ENCODE measurements at regions not wholly inside any gene's neighbourhood (a gene's known extent, or its start where the extent isn't known, plus 50 kb on each side); places are given as distances from the start of the nearest gene placed in this dataset.

DNA sequence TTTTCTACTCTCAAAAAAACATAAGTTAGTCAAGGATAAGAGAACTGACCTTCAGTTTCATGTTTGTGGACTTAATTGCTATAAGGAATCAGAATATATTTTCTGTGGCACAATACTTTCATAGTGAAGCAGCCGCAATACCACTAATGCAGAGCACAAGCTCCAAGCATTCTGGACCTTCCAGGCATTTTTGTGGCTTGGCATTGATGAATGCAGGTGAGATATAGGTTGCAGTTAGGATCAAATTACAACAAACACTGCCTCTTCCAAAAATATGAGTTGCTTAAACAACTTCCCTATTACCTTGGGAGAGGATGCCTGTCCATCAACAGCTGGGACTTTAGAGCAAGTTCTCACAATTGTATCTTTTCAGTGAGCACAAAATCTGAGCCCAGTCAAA is 162.8 kb upstream of the RSPO3 start:
- ChIA-PET CTCF (no interaction called here), POLR2A (no interaction called here)
- no peak for TF ChIP-seq ZNF384 (IDR thresholded peaks at IDR 0.05)
- no peak for TF ChIP-seq HDGF (IDR thresholded peaks at IDR 0.05; ENCODE audit: borderline replicate concordance)
- TF ChIP-seq, protein P1, sequence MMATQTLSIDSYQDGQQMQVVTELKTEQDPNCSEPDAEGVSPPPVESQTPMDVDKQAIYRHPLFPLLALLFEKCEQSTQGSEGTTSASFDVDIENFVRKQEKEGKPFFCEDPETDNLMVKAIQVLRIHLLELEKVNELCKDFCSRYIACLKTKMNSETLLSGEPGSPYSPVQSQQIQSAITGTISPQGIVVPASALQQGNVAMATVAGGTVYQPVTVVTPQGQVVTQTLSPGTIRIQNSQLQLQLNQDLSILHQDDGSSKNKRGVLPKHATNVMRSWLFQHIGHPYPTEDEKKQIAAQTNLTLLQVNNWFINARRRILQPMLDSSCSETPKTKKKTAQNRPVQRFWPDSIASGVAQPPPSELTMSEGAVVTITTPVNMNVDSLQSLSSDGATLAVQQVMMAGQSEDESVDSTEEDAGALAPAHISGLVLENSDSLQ (IDR thresholded peaks at IDR 0.05): no peak
- no peak for TF ChIP-seq FOXA1 (IDR thresholded peaks at IDR 0.05)
- TF ChIP-seq FOXM1 (IDR thresholded peaks at IDR 0.05; ENCODE audit: borderline replicate concordance): no peak
- no peak for TF ChIP-seq BHLHE40 (IDR thresholded peaks at IDR 0.05; ENCODE audit: borderline replicate concordance)
- TF ChIP-seq SP1 (IDR thresholded peaks at IDR 0.05): no peak
- TF ChIP-seq TARDBP (IDR thresholded peaks at IDR 0.05): no peak
- no peak for TF ChIP-seq L3MBTL2 (conservative IDR thresholded peaks at IDR 0.05)
- no peak for TF ChIP-seq CTBP1 (IDR thresholded peaks at IDR 0.05; ENCODE audit: borderline replicate concordance)
- TF ChIP-seq SUZ12 (IDR thresholded peaks at IDR 0.05): no peak
- TF ChIP-seq ELF4 (IDR thresholded peaks at IDR 0.05): no peak
- no peak for TF ChIP-seq FOXK2 (IDR thresholded peaks at IDR 0.05)
- TF ChIP-seq ARNT (IDR thresholded peaks at IDR 0.05): no peak
- TF ChIP-seq NFRKB (IDR thresholded peaks at IDR 0.05): no peak
- no peak for TF ChIP-seq LEF1 (IDR thresholded peaks at IDR 0.05; ENCODE audit: borderline replicate concordance)
- no peak for DNase-seq (ENCODE audit: extremely low spot score)

DNA sequence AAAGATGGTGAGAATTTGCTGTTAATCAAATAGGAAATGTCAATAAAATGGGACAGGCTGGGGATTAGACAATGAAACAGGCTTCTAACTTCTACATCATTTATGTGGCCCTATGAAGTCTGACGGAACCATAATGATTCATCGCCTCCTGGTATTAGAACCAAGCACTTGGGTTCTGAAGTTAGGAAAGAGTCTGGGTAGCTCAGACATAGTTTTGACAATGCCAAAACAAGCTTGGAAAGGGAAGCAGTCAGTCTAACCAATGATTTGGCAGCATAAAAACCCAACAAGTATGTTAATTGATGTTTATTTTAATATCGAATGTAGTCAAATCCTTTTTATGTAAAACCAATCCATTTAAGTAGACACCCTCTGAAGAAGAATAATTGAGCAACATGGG is 160.8 kb upstream of the RSPO3 start:
- ChIA-PET CTCF (no interaction called here), POLR2A (no interaction called here)
- no peak for DNase-seq (ENCODE audit: extremely low spot score)
- TF ChIP-seq FOXA1 (IDR thresholded peaks at IDR 0.05) (no peak), SP1 (IDR thresholded peaks at IDR 0.05) (no peak), ZNF384 (IDR thresholded peaks at IDR 0.05) (no peak), ELF4 (IDR thresholded peaks at IDR 0.05) (no peak), NFRKB (IDR thresholded peaks at IDR 0.05) (no peak), SUZ12 (IDR thresholded peaks at IDR 0.05) (no peak), FOXM1 (IDR thresholded peaks at IDR 0.05; ENCODE audit: borderline replicate concordance) (no peak), L3MBTL2 (conservative IDR thresholded peaks at IDR 0.05) (no peak), BHLHE40 (IDR thresholded peaks at IDR 0.05; ENCODE audit: borderline replicate concordance) (no peak), HDGF (IDR thresholded peaks at IDR 0.05; ENCODE audit: borderline replicate concordance) (no peak)
- TF ChIP-seq, protein P1 (IDR thresholded peaks at IDR 0.05): no peak

DNA sequence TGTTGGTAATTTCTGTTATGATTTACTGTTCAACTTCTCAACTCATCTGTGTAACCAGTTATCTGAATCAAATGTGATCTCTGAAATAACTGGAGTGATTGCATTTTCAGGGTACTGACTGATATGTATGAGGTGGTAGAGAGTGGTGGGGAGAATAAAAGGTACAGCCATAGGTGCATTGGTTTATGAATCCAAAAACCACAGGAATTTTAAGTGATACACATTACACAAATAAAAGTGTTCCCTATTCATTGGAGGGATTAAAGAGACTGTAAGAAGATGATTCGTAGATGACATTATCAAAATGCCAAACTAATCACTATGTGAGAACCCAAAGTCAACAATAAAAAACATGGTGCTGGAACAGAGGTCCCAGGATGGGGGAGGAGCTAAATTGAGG is 158.7 kb upstream of the RSPO3 start:
- TF ChIP-seq CTBP1 (IDR thresholded peaks at IDR 0.05; ENCODE audit: borderline replicate concordance): no peak
- no peak for TF ChIP-seq FOXA1 (IDR thresholded peaks at IDR 0.05)
- TF ChIP-seq ZNF384 (IDR thresholded peaks at IDR 0.05): no peak
- TF ChIP-seq TARDBP (IDR thresholded peaks at IDR 0.05): no peak
- TF ChIP-seq SUZ12 (IDR thresholded peaks at IDR 0.05): no peak
- no peak for TF ChIP-seq L3MBTL2 (conservative IDR thresholded peaks at IDR 0.05)
- TF ChIP-seq FOXK2 (IDR thresholded peaks at IDR 0.05): no peak
- no peak for TF ChIP-seq HDGF (IDR thresholded peaks at IDR 0.05; ENCODE audit: borderline replicate concordance)
- TF ChIP-seq, protein P1 (IDR thresholded peaks at IDR 0.05): no peak
- TF ChIP-seq ARNT (IDR thresholded peaks at IDR 0.05): no peak
- TF ChIP-seq LEF1 (IDR thresholded peaks at IDR 0.05; ENCODE audit: borderline replicate concordance): no peak
- ChIA-PET POLR2A (no interaction called here), CTCF (no interaction called here)
- no peak for DNase-seq (ENCODE audit: extremely low spot score)

DNA sequence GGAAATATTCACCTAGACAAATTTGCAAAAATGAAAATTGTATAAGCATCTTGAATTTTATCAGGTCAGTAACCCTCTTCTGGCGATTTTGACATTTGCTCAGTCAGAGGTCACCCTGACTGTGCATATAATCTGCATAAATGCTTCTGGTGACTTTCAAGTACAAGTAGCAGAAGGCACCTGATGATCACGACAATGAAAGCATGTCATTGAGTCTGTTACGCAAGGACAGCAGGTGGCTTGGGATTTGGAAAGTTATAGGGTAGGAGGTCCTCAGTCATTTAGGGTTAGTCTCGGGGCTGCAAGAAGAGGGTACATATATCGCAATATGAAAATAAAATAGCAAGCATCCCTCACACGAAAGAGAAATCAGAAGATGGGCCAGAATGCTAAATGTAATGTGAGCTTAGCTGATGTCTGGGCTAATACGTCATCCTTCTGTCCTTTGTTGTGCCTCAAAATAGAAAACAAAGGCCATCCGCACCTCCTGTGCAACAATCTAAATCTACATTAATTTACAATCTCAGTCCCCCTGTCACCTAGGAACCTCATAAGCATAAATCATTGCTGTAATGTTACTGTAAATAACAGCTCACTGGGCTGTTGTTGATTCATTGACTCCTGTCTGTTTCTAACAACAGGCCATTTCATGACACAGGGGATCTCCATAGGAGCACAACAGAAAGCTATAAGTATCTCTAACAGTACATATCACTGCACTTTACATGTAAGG is 155.2 kb upstream of the RSPO3 start:
- DNase-seq (ENCODE audit: extremely low spot score): no peak
- TF ChIP-seq ZNF384 (IDR thresholded peaks at IDR 0.05): no peak
- TF ChIP-seq, protein P1 (IDR thresholded peaks at IDR 0.05): peak; percentile 57; the same call in 1 of the 2 replicates
- CTCF ChIA-PET: no interaction called here
- POLR2A ChIA-PET: no interaction called here

DNA sequence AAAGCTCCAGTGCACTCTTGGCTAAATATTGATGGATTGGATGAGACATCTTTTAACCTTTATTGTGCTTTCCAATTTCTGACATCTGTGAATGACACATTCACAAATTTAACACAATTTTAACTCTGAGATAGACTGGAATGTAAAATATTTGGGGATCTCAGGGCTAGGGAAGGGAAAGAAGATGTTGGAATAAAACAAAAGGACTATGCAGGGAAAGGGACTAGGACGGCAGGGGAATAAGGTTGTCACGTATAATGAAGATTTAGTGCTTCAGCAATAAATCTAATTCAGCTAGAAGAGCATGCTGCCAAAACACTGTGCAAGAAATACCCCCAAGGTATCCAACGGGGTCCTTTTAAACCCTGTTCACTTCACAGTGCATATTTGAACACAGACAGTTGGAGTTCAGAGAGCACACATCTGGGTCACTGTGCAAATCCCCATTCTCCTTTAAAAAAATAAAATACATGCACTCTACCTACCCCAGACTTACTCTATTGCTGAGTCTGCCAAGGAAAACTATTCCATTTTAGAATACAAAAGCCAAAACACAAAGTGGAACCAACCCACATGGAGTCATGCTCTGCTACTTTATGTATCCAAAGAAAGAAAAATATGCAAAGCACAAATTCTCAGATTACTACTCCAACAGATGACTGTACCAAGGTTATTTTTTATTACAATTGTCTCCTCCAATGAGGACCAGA is 151.0 kb upstream of the RSPO3 start:
- ChIA-PET CTCF (no interaction called here), POLR2A (no interaction called here)
- DNase-seq (ENCODE audit: extremely low spot score): no peak
- TF ChIP-seq SUZ12 (IDR thresholded peaks at IDR 0.05): no peak
- TF ChIP-seq, protein P1 (IDR thresholded peaks at IDR 0.05): peak; percentile 85

Measured in HEK293T (cell line).